Endothelial cell of umbilical vein (primary cell): ENCODE measurements at regions not wholly inside any gene's neighbourhood (a gene's known extent, or its start where the extent isn't known, plus 50 kb on each side); places are given as distances from the start of the nearest gene placed in this dataset.
A peak's percentile ranks its signal among the peaks of the same experiment; 100 is the strongest.

Experiments
- BruUV-seq: library from RNA; stranded (reverse); fragments of 400-500 nt; replicated peaks from 2 replicates; lab custom pipeline; 2021; lab: Mats Ljungman, UMichigan
- CTCF ChIA-PET: fragments of 300-600, 350-600 bp; sonication (Branson Sonifier 250); formaldehyde crosslinking; loops from one replicate; lab custom pipeline; 2021; ENCODE audit warnings: antibody characterized with exemption, inconsistent platforms; lab: Charles Lee
- POLR2A ChIA-PET: fragments of 300-600, 350-600 bp; sonication (Branson Sonifier 250); formaldehyde crosslinking; loops from one replicate; lab custom pipeline; 2021; ENCODE audit warnings: antibody characterized with exemption, inconsistent platforms; lab: Charles Lee
- DNase-seq: peaks from one replicate; pipeline ENCODE4 v3.0.0-alpha.2; 2011; ENCODE audit warnings: low read depth, low spot score
- FAIRE-seq: peaks from 2 replicates; lab custom pipeline; 2011; peaks lifted over from hg19 to GRCh38; lab: Jason Lieb, UNC
- H2AFZ ChIP-seq: 2 replicates; pipeline ENCODE4 v1.6.0; 2012; ENCODE audit warnings: low read depth, low read length, control low read depth, inconsistent platforms
- H3K27ac ChIP-seq: 2 replicates; pipeline ENCODE4 v1.5.1; 2011; ENCODE audit warnings: low read depth, mild to moderate bottlenecking, control low read depth, low read length, moderate library complexity; ENCODE audit not compliant: insufficient read depth
- H3K27me3 ChIP-seq, 2 experiments: 2 replicates each; pipeline versions ENCODE4 v1.6.0 to v1.6.1; 2011; ENCODE audit warnings: low read length in 2 of 2, mixed read lengths in 1 of 2; ENCODE audit not compliant: control insufficient read depth in 2 of 2, insufficient read depth in 2 of 2
- H3K36me3 ChIP-seq, 2 experiments: 2 replicates in 1 of 2; 3 replicates in 1 of 2; pipeline ENCODE4 v1.5.1; 2011; ENCODE audit warnings: low read length in 2 of 2, mild to moderate bottlenecking in 1 of 2, moderate library complexity in 1 of 2; ENCODE audit not compliant: control insufficient read depth in 2 of 2, insufficient read depth in 2 of 2; ENCODE audit errors: extremely low read depth in 1 of 2
- H3K4me1 ChIP-seq: 3 replicates; pipeline ENCODE4 v1.5.1; 2011; ENCODE audit warnings: mild to moderate bottlenecking, low read length; ENCODE audit not compliant: control insufficient read depth, insufficient read depth; ENCODE audit errors: extremely low read depth
- H3K4me2 ChIP-seq: 2 replicates; pipeline ENCODE4 v1.6.1; 2011; ENCODE audit warnings: low read length, control low read depth, mixed read lengths; ENCODE audit not compliant: insufficient read depth
- H3K4me3 ChIP-seq, 3 experiments: fragments of 200-600 bp in 1 of 3; sonication (generic), shearing (Covaris generic) in 1 of 3; replicated peaks in 1 of 3; 2 replicates each; pipeline ENCODE4 v1.5.1; 2011 to 2016; ENCODE audit warnings: control low read depth in 3 of 3, low read length in 3 of 3, mild to moderate bottlenecking in 2 of 3, inconsistent platforms in 1 of 3, low read depth in 1 of 3, moderate library complexity in 1 of 3; ENCODE audit not compliant: insufficient read depth in 1 of 3
- H3K79me2 ChIP-seq: 2 replicates; pipeline ENCODE4 v1.6.0; 2012; ENCODE audit warnings: low read length, inconsistent platforms; ENCODE audit not compliant: control insufficient read depth, insufficient read depth
- H3K9ac ChIP-seq: replicated peaks from 2 replicates; pipeline ENCODE3; 2011; ENCODE audit warnings: low read length, control low read depth; ENCODE audit not compliant: insufficient read depth; ENCODE audit errors: extremely low read depth
- H3K9me1 ChIP-seq: replicated peaks from 3 replicates; pipeline ENCODE4 v1.6.0; 2011; ENCODE audit warnings: mild to moderate bottlenecking, low read length; ENCODE audit not compliant: control insufficient read depth, insufficient read depth; ENCODE audit errors: extremely low read depth
- H3K9me3 ChIP-seq: replicated peaks from 2 replicates; pipeline ENCODE4 v1.5.1; 2012; ENCODE audit warnings: low read length, inconsistent platforms; ENCODE audit not compliant: control insufficient read depth, insufficient read depth
- H4K20me1 ChIP-seq: replicated peaks from 2 replicates; pipeline ENCODE3; 2011; ENCODE audit warnings: mild to moderate bottlenecking, low read length; ENCODE audit not compliant: control insufficient read depth, insufficient read depth; ENCODE audit errors: extremely low read depth
- MAX ChIP-seq: IDR thresholded peaks from 2 replicates; pipeline ENCODE4 v1.6.1; 2011; ENCODE audit not compliant: insufficient read depth, insufficient read length
- MYC ChIP-seq: IDR thresholded peaks from one replicate; pipeline ENCODE4 v1.6.1; 2011; ENCODE audit warnings: mild to moderate bottlenecking, low read depth, low read length
- POLR2AphosphoS5 ChIP-seq: IDR thresholded peaks from 2 replicates; pipeline ENCODE4 v1.6.1; 2012; ENCODE audit warnings: low read depth, mild to moderate bottlenecking, control low read depth, low read length, moderate library complexity; ENCODE audit not compliant: insufficient read depth
- dilution Hi-C: fragments of 300-500 bp; cut with MboI; formaldehyde crosslinking; loops from one replicate; pipeline ENCODE4 v1.15.0; 2019; ENCODE audit warnings: low sequenced_read_pairs; ENCODE audit not compliant: extremely low pct_ligation_motif_present
- intact Hi-C: fragments of 100-400 bp; cut with micrococcal nuclease; formaldehyde crosslinking; loops from one replicate; pipeline ENCODE4 v1.10.0; 2022

GRCh38 chr21:17051054-17051453 lies 461.8 kb upstream of the CXADR start:
- H3K27ac ChIP-seq = no peak overlapping the region
- no peaks in the 10 kb centered on the region for H3K9me3 ChIP-seq
- H3K27me3 ChIP-seq = peaks cover 0 to 1% of the 10 kb centered on the region in 2 experiments
- H3K36me3 ChIP-seq = no peaks in the 10 kb centered on the region
- H3K4me2 ChIP-seq = no peak overlapping the region
- DNase-seq (no peak), FAIRE-seq (no peak)
- no peak for TF ChIP-seq POLR2AphosphoS5
- TF ChIP-seq MYC = no peak
- no peaks in the 10 kb centered on the region for H4K20me1 ChIP-seq
- no TSS peak for BruUV-seq
- intact Hi-C loops (no loop called here), dilution Hi-C loops (no loop called here)
- no peaks in the 10 kb centered on the region for H3K9me1 ChIP-seq
- POLR2A ChIA-PET = no interaction called here
- H3K4me1 ChIP-seq = no peaks in the 10 kb centered on the region
- no peak overlapping the region for H3K9ac ChIP-seq
- no peak overlapping the region for H2AFZ ChIP-seq
- H3K79me2 ChIP-seq = no peaks in the 10 kb centered on the region
- CTCF ChIA-PET = no interaction called here
- no peak overlapping the region for H3K4me3 ChIP-seq

GRCh38 chr21:17053321-17053720 lies 459.5 kb upstream of the CXADR start:
- H3K9me1 ChIP-seq = no peaks in the 10 kb centered on the region
- FAIRE-seq (no peak), DNase-seq (peak; percentile 71)
- no peak overlapping the region for H3K27ac ChIP-seq
- peak overlapping the region; percentile 4 for H3K4me2 ChIP-seq
- ChIA-PET POLR2A (no interaction called here), CTCF (no interaction called here)
- H3K4me1 ChIP-seq = no peaks in the 10 kb centered on the region
- no peaks in the 10 kb centered on the region for H3K36me3 ChIP-seq
- TF ChIP-seq MAX = no peak
- H4K20me1 ChIP-seq = no peaks in the 10 kb centered on the region
- H3K9me3 ChIP-seq = no peaks in the 10 kb centered on the region
- dilution Hi-C loops = no loop called here
- no TSS peak for BruUV-seq
- H3K27me3 ChIP-seq = peaks cover 0 to 1% of the 10 kb centered on the region in 2 experiments
- H3K9ac ChIP-seq = no peak overlapping the region
- intact Hi-C loops = no loop called here
- no peaks in the 10 kb centered on the region for H3K79me2 ChIP-seq
- H2AFZ ChIP-seq = no peak overlapping the region
- H3K4me3 ChIP-seq = no peak overlapping the region
